Endodermal cell (in vitro differentiated cells): ENCODE measurements at regions not wholly inside any gene's neighbourhood (a gene's known extent, or its start where the extent isn't known, plus 50 kb on each side); places are given as distances from the start of the nearest gene placed in this dataset.

Experiments used
- DNase-seq: peaks from one replicate; pipeline ENCODE4 v3.0.0-alpha.2; 2017
- H3K27ac ChIP-seq: 2 replicates; pipeline ENCODE4 v1.5.1; 2013; ENCODE audit warnings: mild to moderate bottlenecking, low read depth, low read length, moderate library complexity
- H3K27me3 ChIP-seq: 2 replicates; pipeline ENCODE4 v1.6.1; 2013; ENCODE audit warnings: mild to moderate bottlenecking, low read length, moderate library complexity; ENCODE audit not compliant: insufficient read depth, control insufficient read depth, poor library complexity, severe bottlenecking
- H3K36me3 ChIP-seq: 2 replicates; pipeline ENCODE4 v1.7.0; 2013; ENCODE audit warnings: mild to moderate bottlenecking, low read length, moderate library complexity; ENCODE audit not compliant: control insufficient read depth, insufficient read depth
- H3K4me1 ChIP-seq: one replicate; pipeline ENCODE4 v1.7.0; 2013; ENCODE audit warnings: low read length; ENCODE audit not compliant: control insufficient read depth, insufficient read depth
- H3K4me3 ChIP-seq: 2 replicates; pipeline ENCODE4 v1.5.1; 2013; ENCODE audit warnings: mild to moderate bottlenecking, low read length, moderate library complexity
- H3K9ac ChIP-seq: 2 replicates; pipeline ENCODE4 v1.6.1; 2013; ENCODE audit warnings: mild to moderate bottlenecking, low read length, moderate library complexity; ENCODE audit not compliant: poor library complexity, severe bottlenecking; ENCODE audit errors: extremely low read depth
- H3K9me3 ChIP-seq: 2 replicates; pipeline ENCODE4 v1.6.1; 2013; ENCODE audit warnings: mild to moderate bottlenecking, low read length, moderate library complexity; ENCODE audit not compliant: control insufficient read depth
- H3K27ac Mint-ChIP-seq: 2 replicates; pipeline ENCODE4 v1.8.0; 2020; ENCODE audit warnings: mixed read lengths
- H3K27me3 Mint-ChIP-seq: 2 replicates; pipeline ENCODE4 v1.8.0; 2021; ENCODE audit warnings: mild to moderate bottlenecking, mixed read lengths; ENCODE audit not compliant: insufficient read depth
- H3K36me3 Mint-ChIP-seq: 2 replicates; pipeline ENCODE4 v1.8.0; 2020; ENCODE audit warnings: low read depth, mixed read lengths
- H3K4me1 Mint-ChIP-seq: 2 replicates; pipeline ENCODE4 v1.8.0; 2020; ENCODE audit warnings: mixed read lengths
- H3K4me3 Mint-ChIP-seq: 2 replicates; pipeline ENCODE4 v1.8.0; 2020; ENCODE audit warnings: mild to moderate bottlenecking, moderate library complexity, mixed read lengths
- H3K9me3 Mint-ChIP-seq: 2 replicates; pipeline ENCODE4 v1.8.0; 2020; ENCODE audit warnings: mild to moderate bottlenecking, mixed read lengths
- WGBS, 2 experiments: methylation state at CpG; one replicate each; pipeline versions ENCODE4 v1.1.5 to v1.1.7; 2013; ENCODE audit warnings: missing lambda C conversion rate in 2 of 2, mixed read lengths in 1 of 2; ENCODE audit not compliant: insufficient coverage in 1 of 2, insufficient read length in 1 of 2; 5-methylcytosine and 5-hydroxymethylcytosine counted together
- TF ChIP-seq, protein P1 (sequence below): fragments of 200-600 bp; sonication (generic); conservative IDR thresholded peaks from 2 replicates; pipeline ENCODE4 v1.5.0; 2021; ENCODE audit warnings: antibody characterized with exemption, mild to moderate bottlenecking

DNA sequence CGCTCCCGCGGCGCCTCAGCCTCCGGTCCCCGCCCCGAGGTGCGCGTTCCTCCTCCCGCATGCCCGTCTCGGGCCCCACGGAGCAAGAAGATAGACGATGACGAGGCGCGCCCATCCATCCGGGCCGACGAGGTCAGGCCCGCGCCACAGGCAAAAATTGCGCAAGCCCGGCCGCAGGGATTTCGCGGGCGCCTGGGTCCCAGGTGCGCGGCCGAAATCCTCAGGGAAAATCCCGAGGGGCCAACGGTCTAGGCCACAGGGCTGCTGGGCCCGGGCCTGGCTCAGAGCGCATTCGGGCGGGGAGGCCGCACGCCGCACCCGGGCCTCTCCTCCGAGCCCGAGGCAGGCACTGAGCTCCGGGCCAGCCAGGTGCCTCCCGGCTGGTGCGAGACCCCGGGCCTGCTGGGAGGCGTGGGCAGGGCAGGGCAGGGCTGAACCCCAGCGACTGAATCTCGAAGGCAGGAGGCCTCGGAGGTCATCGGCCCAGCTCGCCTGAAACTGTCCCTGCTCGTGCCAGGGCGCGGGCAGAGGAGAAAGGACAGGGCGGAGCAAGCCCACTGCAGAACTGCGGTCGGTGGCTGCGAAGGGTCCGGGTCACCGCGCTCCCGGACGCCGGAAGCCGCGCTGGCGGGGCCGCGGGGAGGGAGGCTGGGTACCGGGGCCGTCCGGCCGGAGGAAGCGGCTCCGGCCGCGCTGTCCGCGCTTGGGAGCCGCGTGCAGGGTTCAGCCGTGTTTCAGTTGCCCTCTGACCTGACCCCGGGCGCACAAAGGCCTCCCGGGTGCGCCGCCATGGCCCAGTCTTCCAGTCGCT lies 66.8 kb downstream of the FOXD1 start:
- no peak overlapping the region for H3K4me3 ChIP-seq
- Mint-ChIP-seq H3K36me3 (peaks cover 5% of the 10 kb centered on the region), H3K9me3 (peaks cover 42% of the 10 kb centered on the region), H3K27ac (no peak overlapping the region), H3K4me3 (no peak overlapping the region), H3K27me3 (peaks cover 51% of the 10 kb centered on the region), H3K4me1 (peaks cover 19% of the 10 kb centered on the region)
- TF ChIP-seq, protein P1, sequence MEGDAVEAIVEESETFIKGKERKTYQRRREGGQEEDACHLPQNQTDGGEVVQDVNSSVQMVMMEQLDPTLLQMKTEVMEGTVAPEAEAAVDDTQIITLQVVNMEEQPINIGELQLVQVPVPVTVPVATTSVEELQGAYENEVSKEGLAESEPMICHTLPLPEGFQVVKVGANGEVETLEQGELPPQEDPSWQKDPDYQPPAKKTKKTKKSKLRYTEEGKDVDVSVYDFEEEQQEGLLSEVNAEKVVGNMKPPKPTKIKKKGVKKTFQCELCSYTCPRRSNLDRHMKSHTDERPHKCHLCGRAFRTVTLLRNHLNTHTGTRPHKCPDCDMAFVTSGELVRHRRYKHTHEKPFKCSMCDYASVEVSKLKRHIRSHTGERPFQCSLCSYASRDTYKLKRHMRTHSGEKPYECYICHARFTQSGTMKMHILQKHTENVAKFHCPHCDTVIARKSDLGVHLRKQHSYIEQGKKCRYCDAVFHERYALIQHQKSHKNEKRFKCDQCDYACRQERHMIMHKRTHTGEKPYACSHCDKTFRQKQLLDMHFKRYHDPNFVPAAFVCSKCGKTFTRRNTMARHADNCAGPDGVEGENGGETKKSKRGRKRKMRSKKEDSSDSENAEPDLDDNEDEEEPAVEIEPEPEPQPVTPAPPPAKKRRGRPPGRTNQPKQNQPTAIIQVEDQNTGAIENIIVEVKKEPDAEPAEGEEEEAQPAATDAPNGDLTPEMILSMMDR, result no peak
- H3K9ac ChIP-seq, result no peak overlapping the region
- H3K36me3 ChIP-seq, result no peaks in the 10 kb centered on the region
- 96 to 99% methylated on average over 45 to 90 of the region's 90 CpGs for WGBS, 2 experiments
- no peaks in the 10 kb centered on the region for H3K27me3 ChIP-seq
- peaks cover 29% of the 10 kb centered on the region for H3K9me3 ChIP-seq
- H3K27ac ChIP-seq, result no peak overlapping the region
- H3K4me1 ChIP-seq, result no peaks in the 10 kb centered on the region
- DNase-seq, result peak; percentile 55

DNA sequence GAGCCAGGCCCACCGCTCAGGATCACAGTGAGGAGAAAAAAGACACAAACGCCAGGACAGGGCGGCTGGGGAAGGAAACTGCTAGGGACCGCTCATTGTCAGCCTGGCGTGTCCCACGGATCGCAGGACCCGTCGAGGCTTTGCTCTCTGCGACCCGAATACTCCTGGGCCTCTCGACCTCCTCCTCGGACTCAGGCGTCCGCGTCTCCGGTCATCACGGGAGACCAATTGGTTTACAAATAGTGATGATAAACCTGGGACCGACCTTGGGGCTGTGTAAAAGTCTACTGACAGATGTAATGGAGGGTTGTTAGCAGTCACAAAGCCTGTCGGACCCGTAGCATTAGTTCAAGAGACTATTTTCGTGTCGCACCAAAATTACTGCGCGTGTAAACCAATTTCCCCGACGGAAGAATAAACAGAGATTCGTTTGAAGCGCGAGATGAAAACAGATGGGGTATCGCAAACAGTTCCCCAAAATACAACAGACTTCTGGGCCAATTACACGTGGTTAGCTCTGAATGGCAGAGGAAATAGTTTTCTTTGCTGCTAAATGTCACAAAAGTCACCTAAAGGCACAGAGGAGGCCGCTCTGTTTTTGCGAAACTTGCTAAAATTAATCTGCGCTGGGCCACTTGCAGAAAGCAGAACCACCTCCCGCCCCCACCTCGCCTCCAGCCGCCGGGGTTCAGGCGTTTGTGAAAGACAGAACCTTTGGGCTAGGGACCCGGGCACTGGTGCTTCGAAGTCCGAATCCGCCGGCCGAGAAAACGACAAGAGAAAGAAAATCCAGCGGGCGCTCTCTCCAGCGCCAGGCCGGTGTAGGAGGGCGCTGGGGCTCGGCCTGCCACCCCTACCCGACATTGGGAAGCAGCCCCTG lies 67.6 kb downstream of the FOXD1 start:
- Histone ChIP-seq H3K9me3 (peaks cover 22% of the 10 kb centered on the region), H3K4me3 (no peak overlapping the region), H3K27me3 (no peaks in the 10 kb centered on the region), H3K27ac (no peak overlapping the region), H3K36me3 (no peaks in the 10 kb centered on the region), H3K4me1 (no peaks in the 10 kb centered on the region), H3K9ac (no peak overlapping the region)
- DNase-seq, result no peak
- peaks cover 51% of the 10 kb centered on the region for H3K27me3 Mint-ChIP-seq
- H3K36me3 Mint-ChIP-seq, result peaks cover 5% of the 10 kb centered on the region
- H3K4me1 Mint-ChIP-seq, result peaks cover 24% of the 10 kb centered on the region
- peaks cover 39% of the 10 kb centered on the region for H3K9me3 Mint-ChIP-seq
- WGBS, 2 experiments, result 94 to 96% methylated on average over 45 to 54 of the region's 54 CpGs
- H3K27ac Mint-ChIP-seq, result no peak overlapping the region
- H3K4me3 Mint-ChIP-seq, result no peak overlapping the region
- TF ChIP-seq, protein P1, result no peak

DNA sequence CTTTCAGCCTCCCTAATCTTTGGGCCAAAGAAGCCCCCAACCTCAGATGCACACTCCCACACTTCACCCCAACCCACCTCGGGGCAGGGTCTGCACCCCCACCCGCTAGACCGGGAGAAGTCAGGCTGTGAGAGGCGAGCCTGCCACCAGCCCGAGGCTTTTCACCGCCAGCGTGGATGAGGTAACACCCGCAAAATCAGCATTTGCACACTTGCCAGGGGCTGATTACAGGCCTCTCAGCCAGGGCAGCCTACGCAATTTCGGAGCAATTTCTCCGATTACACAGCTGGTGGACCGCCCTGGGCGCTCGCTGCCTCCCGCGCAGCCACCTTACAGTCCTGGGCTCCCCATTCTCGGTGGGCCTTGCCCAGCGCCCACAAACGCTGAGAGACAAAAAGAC lies 68.5 kb downstream of the FOXD1 start:
- Histone ChIP-seq H3K4me3 (no peak overlapping the region), H3K27ac (no peak overlapping the region), H3K27me3 (no peaks in the 10 kb centered on the region), H3K9me3 (peaks cover 13% of the 10 kb centered on the region), H3K9ac (no peak overlapping the region), H3K4me1 (no peaks in the 10 kb centered on the region), H3K36me3 (no peaks in the 10 kb centered on the region)
- Mint-ChIP-seq H3K9me3 (peaks cover 32% of the 10 kb centered on the region), H3K27ac (no peak overlapping the region), H3K27me3 (peaks cover 55% of the 10 kb centered on the region), H3K4me3 (no peak overlapping the region), H3K36me3 (peaks cover 2% of the 10 kb centered on the region), H3K4me1 (peaks cover 24% of the 10 kb centered on the region)
- DNase-seq, result no peak
- 93 to 97% methylated on average over 6 to 19 of the region's 19 CpGs for WGBS, 2 experiments
- TF ChIP-seq, protein P1, result no peak
